SK-N-MC (cell line): ENCODE measurements at regions not wholly inside any gene's neighbourhood (a gene's known extent, or its start where the extent isn't known, plus 50 kb on each side); places are given as distances from the start of the nearest gene placed in this dataset.

Experiments
- EZH2 ChIP-seq: fragments of 200-600 bp; sonication (generic); IDR thresholded peaks from one replicate; pipeline ENCODE4 v1.6.1; 2017; ENCODE audit warnings: antibody characterized with exemption
- FOXP2 ChIP-seq: optimal IDR thresholded peaks from 2 replicates; pipeline ENCODE3; 2011; ENCODE audit warnings: mild to moderate bottlenecking, moderate library complexity; ENCODE audit not compliant: insufficient read depth; ENCODE audit errors: extremely low read length, control extremely low read depth
- POLR2AphosphoS5 ChIP-seq: IDR thresholded peaks from 2 replicates; pipeline ENCODE4 v1.6.1; 2012; ENCODE audit warnings: mild to moderate bottlenecking, low read depth, low read length, borderline replicate concordance

GRCh38 chr14:97138801-97139200 is 341.6 kb downstream of the VRK1 start:
- TF ChIP-seq POLR2AphosphoS5: no peak
- TF ChIP-seq EZH2: no peak
- no peak for TF ChIP-seq FOXP2
